ENCODE measurements at regions not wholly inside any gene's neighbourhood (a gene's known extent, or its start where the extent isn't known, plus 50 kb on each side); places are given as distances from the start of the nearest gene placed in this dataset.

DNA sequence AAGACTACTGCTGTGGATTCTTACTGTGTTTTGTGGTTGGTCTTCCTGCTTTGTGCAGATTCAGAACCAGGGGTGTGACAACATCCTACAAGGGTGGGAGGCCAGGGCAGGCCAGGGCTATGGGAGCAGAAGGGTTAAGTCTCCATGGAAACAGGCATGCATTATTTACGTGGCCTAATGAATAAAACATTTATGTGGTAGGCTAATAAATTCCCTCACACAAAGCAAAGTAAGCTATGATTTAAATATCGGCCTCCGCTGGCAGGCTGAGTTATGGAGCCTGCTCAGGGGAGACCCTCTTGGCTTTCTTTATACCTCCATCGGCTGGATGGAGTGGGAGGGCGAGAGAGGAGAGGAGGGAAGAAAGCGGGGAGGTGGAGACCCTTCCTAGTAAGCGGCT, 230.3 kb upstream of the MVB12B start (continued):
- TF ChIP-seq MTA3 (IDR thresholded peaks at IDR 0.05; ENCODE audit: borderline replicate concordance, low read length): no peak

- ATAC-seq: no peak
- no peaks in the 10 kb centered on the region for H3K4me1 ChIP-seq (ENCODE audit: control insufficient read depth, insufficient read depth, low read length)
- FAIRE-seq: no peak
- in situ Hi-C loops (cut with MboI) (no loop called here), intact Hi-C loops (cut with micrococcal nuclease; ENCODE audit: unreplicated experiment) (no loop called here)
- no peaks in the 10 kb centered on the region; a peak in 1 of 4 replicates for H3K27me3 ChIP-seq (replicated peaks in 1 of 2; ENCODE audit: control insufficient read depth in 2 of 2, insufficient read depth in 2 of 2, low read length in 1 of 2)
- BruUV-seq (replicated peaks): no TSS peak
- H3K9ac ChIP-seq (ENCODE audit: control insufficient read depth, insufficient read depth, low read length): no peak overlapping the region
- ChIA-PET POLR2A (no interaction called here), CTCF (no interaction called here), RAD21 (ENCODE audit: unreplicated experiment) (no interaction called here), SMC1A (ENCODE audit: uncharacterized antibody, unreplicated experiment) (no interaction called here)
- DNase-seq (ENCODE audit: low read depth, low spot score): no peak
- H3K79me2 ChIP-seq (ENCODE audit: control insufficient read depth, insufficient read depth, low read length): no peaks in the 10 kb centered on the region
- H3K4me2 ChIP-seq (ENCODE audit: control insufficient read depth, insufficient read depth): no peak overlapping the region
- no peak overlapping the region for H3K4me3 ChIP-seq
- H4K20me1 ChIP-seq (ENCODE audit: control insufficient read depth, insufficient read depth): no peaks in the 10 kb centered on the region
- H3K27ac ChIP-seq (ENCODE audit: control insufficient read depth, insufficient read depth): no peak overlapping the region
- H3K36me3 ChIP-seq (ENCODE audit: control insufficient read depth in 2 of 2, insufficient read depth in 2 of 2, low read length in 1 of 2): no peaks in the 10 kb centered on the region
- no peaks in the 10 kb centered on the region; the same call in 2 of the 3 replicates for H3K9me3 ChIP-seq (replicated peaks; ENCODE audit: control insufficient read depth, insufficient read depth, low read length)
- H2AFZ ChIP-seq (ENCODE audit: control insufficient read depth, low read depth, low read length): no peak overlapping the region
- 36% methylated on average over 6 of the region's 6 CpGs for WGBS (ENCODE audit: insufficient coverage, insufficient replicate concordance, low lambda C conversion rate, missing lambda C conversion rate)
- TF ChIP-seq TCF12 (IDR thresholded peaks at IDR 0.05; ENCODE audit: low read depth, low read length) (no peak), NR2F1 (conservative IDR thresholded peaks at IDR 0.05) (no peak), PKNOX1 (IDR thresholded peaks at IDR 0.05) (no peak), ZBTB33 (IDR thresholded peaks at IDR 0.05) (no peak), SMC3 (IDR thresholded peaks at IDR 0.05; ENCODE audit: borderline replicate concordance, low read length) (no peak), SIX5 (IDR thresholded peaks at IDR 0.05; ENCODE audit: low read depth, low read length, severe bottlenecking) (no peak), ZNF207 (IDR thresholded peaks at IDR 0.05; ENCODE audit: borderline replicate concordance) (no peak), IKZF2 (IDR thresholded peaks at IDR 0.05) (no peak), TARDBP (IDR thresholded peaks at IDR 0.05; ENCODE audit: borderline replicate concordance) (no peak), CUX1 (IDR thresholded peaks at IDR 0.05; ENCODE audit: insufficient replicate concordance, low read depth, low read length) (no peak), MEF2B (IDR thresholded peaks at IDR 0.05; ENCODE audit: partially characterized antibody, poor library complexity, severe bottlenecking) (no peak), RB1 (IDR thresholded peaks at IDR 0.05; ENCODE audit: borderline replicate concordance) (no peak), SMAD1 (IDR thresholded peaks at IDR 0.05; ENCODE audit: low read depth, partially characterized antibody) (no peak), MYC (IDR thresholded peaks at IDR 0.05; ENCODE audit: insufficient read depth, insufficient read length, insufficient replicate concordance, low read length, severe bottlenecking) (no peak)
These were observed 228.9 kb upstream of the MVB12B start for GRCh38 chr9:126097679-126098078.

Measured in GM12878 (cell line).